Osteocyte (in vitro differentiated cells): ENCODE measurements at regions not wholly inside any gene's neighbourhood (a gene's known extent, or its start where the extent isn't known, plus 50 kb on each side); places are given as distances from the start of the nearest gene placed in this dataset.
"Not testable (repeated sequence)": the region's sequence is repeated elsewhere in the genome, so short reads cannot be mapped to it uniquely, and the experiment has no call there.

Experiments used
- DNase-seq: peaks from one replicate; pipeline ENCODE4 v3.0.0; 2021; ENCODE audit warnings: mixed read lengths; ENCODE audit not compliant: unreplicated experiment; ENCODE audit errors: extremely low spot score
- H3K27ac Mint-ChIP-seq: one replicate; pipeline ENCODE4 v1.8.0; 2021; ENCODE audit warnings: mild to moderate bottlenecking, mixed read lengths; ENCODE audit not compliant: unreplicated experiment
- H3K27me3 Mint-ChIP-seq: one replicate; pipeline ENCODE4 v1.8.0; 2021; ENCODE audit warnings: mixed read lengths; ENCODE audit not compliant: unreplicated experiment
- H3K36me3 Mint-ChIP-seq: one replicate; pipeline ENCODE4 v1.8.0; 2021; ENCODE audit warnings: mixed read lengths; ENCODE audit not compliant: unreplicated experiment
- H3K4me1 Mint-ChIP-seq: one replicate; pipeline ENCODE4 v1.8.0; 2021; ENCODE audit warnings: mixed read lengths; ENCODE audit not compliant: unreplicated experiment
- H3K4me3 Mint-ChIP-seq: one replicate; pipeline ENCODE4 v1.8.0; 2021; ENCODE audit warnings: mild to moderate bottlenecking, moderate library complexity, mixed read lengths; ENCODE audit not compliant: unreplicated experiment
- H3K9me3 Mint-ChIP-seq: one replicate; pipeline ENCODE4 v1.8.0; 2021; ENCODE audit warnings: mixed read lengths; ENCODE audit not compliant: unreplicated experiment
- TF ChIP-seq, protein P1 (sequence below): fragments of 200-600 bp; sonication (generic); IDR thresholded peaks from 2 replicates; pipeline ENCODE4 v1.5.0; 2021; ENCODE audit warnings: antibody characterized with exemption, mild to moderate bottlenecking, moderate library complexity

DNA sequence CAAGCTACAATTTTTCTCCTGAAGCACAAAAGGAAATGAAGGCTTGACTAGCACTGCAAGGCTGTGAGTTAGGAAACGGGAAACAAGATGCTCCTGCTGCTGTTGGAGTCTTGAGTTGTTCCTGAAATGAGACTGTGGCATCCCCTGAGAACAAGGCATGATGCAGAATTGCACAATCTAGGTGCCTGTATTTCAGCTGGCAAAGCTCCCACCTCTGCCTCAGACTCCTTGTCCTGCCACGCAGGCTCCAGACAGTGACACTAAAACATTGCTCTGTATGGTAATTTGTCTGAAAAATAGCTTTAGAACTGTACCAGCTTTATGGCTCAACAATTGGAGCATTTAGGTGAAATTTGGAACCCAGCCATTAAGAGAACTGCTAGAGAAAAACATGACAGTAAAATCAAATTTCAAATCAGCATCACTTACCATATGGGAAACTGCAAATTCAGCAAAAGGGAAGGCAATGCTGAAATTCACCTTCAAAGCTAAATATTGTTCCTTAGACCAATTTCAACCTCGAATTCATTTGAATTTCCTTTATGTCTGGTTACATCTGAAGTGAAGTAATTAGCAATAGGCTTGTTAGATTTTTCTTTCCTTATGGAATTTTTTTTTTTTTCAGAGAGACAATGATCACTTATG, 103.4 kb downstream of the MFAP3L start:
- H3K27ac Mint-ChIP-seq: no peak overlapping the region
- no peak overlapping the region for H3K4me3 Mint-ChIP-seq
- TF ChIP-seq, protein P1, sequence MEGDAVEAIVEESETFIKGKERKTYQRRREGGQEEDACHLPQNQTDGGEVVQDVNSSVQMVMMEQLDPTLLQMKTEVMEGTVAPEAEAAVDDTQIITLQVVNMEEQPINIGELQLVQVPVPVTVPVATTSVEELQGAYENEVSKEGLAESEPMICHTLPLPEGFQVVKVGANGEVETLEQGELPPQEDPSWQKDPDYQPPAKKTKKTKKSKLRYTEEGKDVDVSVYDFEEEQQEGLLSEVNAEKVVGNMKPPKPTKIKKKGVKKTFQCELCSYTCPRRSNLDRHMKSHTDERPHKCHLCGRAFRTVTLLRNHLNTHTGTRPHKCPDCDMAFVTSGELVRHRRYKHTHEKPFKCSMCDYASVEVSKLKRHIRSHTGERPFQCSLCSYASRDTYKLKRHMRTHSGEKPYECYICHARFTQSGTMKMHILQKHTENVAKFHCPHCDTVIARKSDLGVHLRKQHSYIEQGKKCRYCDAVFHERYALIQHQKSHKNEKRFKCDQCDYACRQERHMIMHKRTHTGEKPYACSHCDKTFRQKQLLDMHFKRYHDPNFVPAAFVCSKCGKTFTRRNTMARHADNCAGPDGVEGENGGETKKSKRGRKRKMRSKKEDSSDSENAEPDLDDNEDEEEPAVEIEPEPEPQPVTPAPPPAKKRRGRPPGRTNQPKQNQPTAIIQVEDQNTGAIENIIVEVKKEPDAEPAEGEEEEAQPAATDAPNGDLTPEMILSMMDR: no peak
- H3K9me3 Mint-ChIP-seq: no peaks in the 10 kb centered on the region
- peaks cover 9% of the 10 kb centered on the region for H3K27me3 Mint-ChIP-seq
- H3K4me1 Mint-ChIP-seq: no peaks in the 10 kb centered on the region
- H3K36me3 Mint-ChIP-seq: no peaks in the 10 kb centered on the region
- no peak for DNase-seq

DNA sequence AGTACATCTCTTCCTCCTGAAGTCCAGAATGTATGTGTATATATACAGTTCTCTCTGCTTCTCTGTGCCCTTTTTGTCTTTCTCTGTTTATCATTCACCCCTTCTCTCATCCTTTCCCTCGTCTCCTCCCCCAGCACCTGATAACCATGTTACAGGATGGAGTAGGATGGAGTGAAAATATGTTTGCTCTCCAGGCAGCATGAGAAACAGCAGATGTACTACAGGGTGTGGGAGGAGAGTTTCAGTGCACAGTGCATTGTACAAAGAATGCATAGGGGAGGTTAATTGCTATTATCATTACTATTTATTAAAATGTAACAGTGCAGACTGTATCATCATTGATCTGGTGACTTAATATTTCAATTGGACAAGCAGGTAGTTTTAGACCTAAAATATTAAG, 104.5 kb downstream of the MFAP3L start:
- DNase-seq: no peak
- no peak overlapping the region for H3K27ac Mint-ChIP-seq
- TF ChIP-seq, protein P1: no peak
- H3K36me3 Mint-ChIP-seq: no peaks in the 10 kb centered on the region
- H3K4me3 Mint-ChIP-seq: no peak overlapping the region
- H3K4me1 Mint-ChIP-seq: no peaks in the 10 kb centered on the region
- H3K9me3 Mint-ChIP-seq: peaks cover 7% of the 10 kb centered on the region
- peaks cover 9% of the 10 kb centered on the region for H3K27me3 Mint-ChIP-seq

DNA sequence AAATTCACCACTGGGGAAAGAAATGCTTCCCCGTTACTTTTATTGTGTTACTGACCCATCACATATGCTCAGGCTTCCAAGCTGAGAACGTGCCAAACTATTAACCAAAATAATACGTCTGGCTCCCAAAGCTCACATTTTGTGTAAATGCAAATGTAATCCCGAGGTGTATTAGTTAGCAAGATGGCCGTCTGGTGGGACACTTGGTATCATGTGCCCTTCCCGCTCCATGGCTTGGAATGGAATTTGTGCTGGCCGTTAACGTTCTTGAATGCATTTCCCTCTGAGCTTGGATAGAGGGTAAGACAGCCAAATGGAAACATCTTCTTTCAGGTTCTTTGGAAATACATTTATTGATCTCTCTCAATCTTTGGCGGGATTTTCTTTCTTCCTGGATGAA, 105.0 kb downstream of the MFAP3L start:
- TF ChIP-seq, protein P1: no peak
- H3K27ac Mint-ChIP-seq: no peak overlapping the region
- no peak for DNase-seq
- H3K4me1 Mint-ChIP-seq: no peaks in the 10 kb centered on the region
- peaks cover 7% of the 10 kb centered on the region for H3K9me3 Mint-ChIP-seq
- peaks cover 9% of the 10 kb centered on the region for H3K27me3 Mint-ChIP-seq
- no peak overlapping the region for H3K4me3 Mint-ChIP-seq
- no peaks in the 10 kb centered on the region for H3K36me3 Mint-ChIP-seq

DNA sequence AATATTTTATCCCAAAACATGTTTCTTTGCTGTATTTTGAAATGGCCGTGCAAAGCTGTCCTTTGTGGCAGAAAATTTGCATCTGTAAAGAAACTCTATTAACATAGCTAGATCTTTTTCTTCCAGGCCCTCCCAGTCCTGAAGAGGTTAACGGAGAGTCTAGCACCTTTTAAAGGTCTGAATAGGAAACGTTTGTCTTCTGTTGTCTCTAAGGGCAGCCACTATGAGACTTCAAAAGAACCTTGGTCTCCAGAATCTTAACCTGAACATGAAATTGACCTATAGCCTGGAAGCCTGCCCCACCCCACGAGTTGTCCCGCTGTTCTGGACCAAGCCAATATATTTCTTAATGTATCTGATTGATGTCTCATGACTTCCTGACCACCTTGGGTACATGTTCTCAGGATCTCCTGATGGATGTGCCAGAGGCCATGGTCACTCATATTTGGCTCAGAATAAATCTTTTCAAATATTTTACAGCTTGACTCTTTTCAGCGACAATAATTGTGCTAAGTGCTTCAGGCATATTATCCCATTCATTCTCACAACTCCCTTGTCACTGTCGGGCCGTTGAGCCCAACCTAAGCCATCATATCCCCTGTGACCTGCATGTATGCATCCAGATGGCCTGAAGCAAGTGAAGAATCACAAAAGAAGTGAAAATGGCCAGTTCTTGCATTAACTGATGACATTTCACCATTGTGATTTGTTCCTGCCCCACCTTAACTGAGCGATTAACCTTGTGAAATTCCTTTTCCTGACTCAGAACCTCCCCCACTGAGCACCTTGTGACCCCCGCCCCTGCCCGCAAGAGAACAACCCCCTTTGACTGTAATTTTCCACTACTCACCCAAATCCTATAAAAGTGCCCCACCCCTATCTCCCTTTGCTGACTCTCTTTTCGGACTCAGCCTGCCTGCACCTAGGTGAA, 106.7 kb downstream of the MFAP3L start:
- not testable (repeated sequence) for H3K27me3 Mint-ChIP-seq, H3K9me3 Mint-ChIP-seq, H3K4me1 Mint-ChIP-seq, DNase-seq, H3K27ac Mint-ChIP-seq, H3K36me3 Mint-ChIP-seq, H3K4me3 Mint-ChIP-seq

DNA sequence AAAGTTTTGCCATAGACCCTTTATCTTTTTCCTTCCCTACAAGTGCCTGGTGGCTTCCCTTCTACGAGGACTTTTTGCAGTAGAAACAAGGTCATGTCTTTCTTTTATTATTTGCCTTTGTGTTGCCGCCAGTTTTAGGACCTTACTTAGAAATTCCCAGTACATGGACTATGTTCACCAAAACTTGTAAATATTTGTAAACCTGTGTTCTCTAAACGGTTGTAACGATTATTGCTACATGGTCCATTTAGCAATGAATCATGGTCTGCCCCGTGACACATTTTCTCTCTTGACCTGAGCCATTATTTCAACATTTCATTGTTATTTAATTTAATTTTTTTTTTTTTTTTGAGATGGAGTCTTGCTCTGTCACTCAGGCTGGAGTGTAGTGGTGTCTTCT, 110.7 kb downstream of the MFAP3L start:
- H3K4me1 Mint-ChIP-seq: no peaks in the 10 kb centered on the region
- H3K9me3 Mint-ChIP-seq: peaks cover 7% of the 10 kb centered on the region

More for the DNA sequence above, 110.7 kb downstream of the MFAP3L start:
- H3K27ac Mint-ChIP-seq: no peak overlapping the region
- DNase-seq: no peak
- H3K27me3 Mint-ChIP-seq: peaks cover 6% of the 10 kb centered on the region
- H3K36me3 Mint-ChIP-seq: no peaks in the 10 kb centered on the region
- TF ChIP-seq, protein P1: no peak
- H3K4me3 Mint-ChIP-seq: no peak overlapping the region
